ENCODE measurements at regions not wholly inside any gene's neighbourhood (a gene's known extent, or its start where the extent isn't known, plus 50 kb on each side); places are given as distances from the start of the nearest gene placed in this dataset.

- no peak for TF ChIP-seq POLR2A (IDR thresholded peaks at IDR 0.05; ENCODE audit: low read depth, low read length)
- no peak for TF ChIP-seq TAF1 (IDR thresholded peaks at IDR 0.05; ENCODE audit: borderline replicate concordance, low read depth, low read length)
Observed at GRCh38 chr3:72682936-72683452, 165.3 kb downstream of the SHQ1 start.
